Coronary artery (tissue), 2 donors: ENCODE measurements at regions not wholly inside any gene's neighbourhood (a gene's known extent, or its start where the extent isn't known, plus 50 kb on each side); places are given as distances from the start of the nearest gene placed in this dataset.
"Not testable (repeated sequence)": the region's sequence is repeated elsewhere in the genome, so short reads cannot be mapped to it uniquely, and the experiment has no call there.

ENCODE experiments used
- DNase-seq: peaks from one replicate; pipeline ENCODE4 v3.0.0-alpha.2; 2017; ENCODE audit warnings: low spot score
- H3K27ac ChIP-seq, 2 donors: fragments of 200-600 bp; sonication (generic); one replicate each; pipeline ENCODE4 v1.5.1; 2016 to 2019
- H3K4me3 ChIP-seq: fragments of 200-600 bp; sonication (generic); 2 replicates; pipeline ENCODE4 v1.5.1; 2016; ENCODE audit warnings: mild to moderate bottlenecking, moderate library complexity
- TF ChIP-seq, protein P1 (sequence below): fragments of 200-600 bp; sonication (generic); IDR thresholded peaks from one replicate; pipeline ENCODE4 v1.5.1; 2019; ENCODE audit warnings: antibody characterized with exemption

DNA sequence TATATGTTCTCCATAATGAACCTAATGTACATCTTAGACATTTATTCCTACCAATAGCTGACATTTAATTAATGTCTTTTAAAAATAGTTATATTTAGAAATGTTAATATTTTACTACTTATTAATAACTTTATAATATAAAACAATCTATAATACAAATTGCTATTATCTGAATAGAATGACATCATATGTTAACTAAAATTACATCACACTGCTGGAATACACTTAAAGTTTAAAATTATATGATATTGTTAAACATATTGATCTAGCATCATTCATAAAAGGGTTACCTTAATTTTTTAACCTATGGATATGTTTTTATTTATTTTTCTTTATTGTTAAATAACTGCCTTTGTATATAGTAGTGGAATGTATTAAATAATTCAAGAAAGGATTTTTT lies 660.2 kb upstream of the ADGRB3 start:
- no peak overlapping the region for H3K4me3 ChIP-seq

DNA sequence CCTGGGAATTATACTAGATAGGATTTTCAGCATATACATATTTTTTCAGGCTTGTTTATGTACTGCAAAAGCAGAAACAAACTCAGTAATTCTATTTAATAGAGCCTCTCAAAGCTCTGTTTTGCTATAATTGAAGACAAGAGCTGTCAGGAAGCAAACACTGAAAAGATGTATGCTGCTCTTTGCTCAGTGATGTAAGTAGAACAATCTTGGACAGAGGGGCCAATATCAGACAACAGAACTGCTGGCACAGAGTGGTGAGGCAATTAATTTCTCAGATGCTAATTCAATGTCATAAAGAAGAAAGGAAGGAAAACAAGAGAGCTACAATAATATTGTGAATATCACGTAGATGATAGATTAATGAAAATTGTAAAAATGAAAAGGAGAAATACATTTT lies 663.3 kb upstream of the ADGRB3 start:
- TF ChIP-seq, protein P1, sequence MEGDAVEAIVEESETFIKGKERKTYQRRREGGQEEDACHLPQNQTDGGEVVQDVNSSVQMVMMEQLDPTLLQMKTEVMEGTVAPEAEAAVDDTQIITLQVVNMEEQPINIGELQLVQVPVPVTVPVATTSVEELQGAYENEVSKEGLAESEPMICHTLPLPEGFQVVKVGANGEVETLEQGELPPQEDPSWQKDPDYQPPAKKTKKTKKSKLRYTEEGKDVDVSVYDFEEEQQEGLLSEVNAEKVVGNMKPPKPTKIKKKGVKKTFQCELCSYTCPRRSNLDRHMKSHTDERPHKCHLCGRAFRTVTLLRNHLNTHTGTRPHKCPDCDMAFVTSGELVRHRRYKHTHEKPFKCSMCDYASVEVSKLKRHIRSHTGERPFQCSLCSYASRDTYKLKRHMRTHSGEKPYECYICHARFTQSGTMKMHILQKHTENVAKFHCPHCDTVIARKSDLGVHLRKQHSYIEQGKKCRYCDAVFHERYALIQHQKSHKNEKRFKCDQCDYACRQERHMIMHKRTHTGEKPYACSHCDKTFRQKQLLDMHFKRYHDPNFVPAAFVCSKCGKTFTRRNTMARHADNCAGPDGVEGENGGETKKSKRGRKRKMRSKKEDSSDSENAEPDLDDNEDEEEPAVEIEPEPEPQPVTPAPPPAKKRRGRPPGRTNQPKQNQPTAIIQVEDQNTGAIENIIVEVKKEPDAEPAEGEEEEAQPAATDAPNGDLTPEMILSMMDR = no peak
- Histone ChIP-seq H3K4me3 (no peak overlapping the region), H3K27ac (no peak overlapping the region)
- DNase-seq = no peak

More for the DNA sequence above, 660.2 kb upstream of the ADGRB3 start:
- DNase-seq = no peak
- H3K27ac ChIP-seq = no peak overlapping the region
- TF ChIP-seq, protein P1 = no peak

- no peak overlapping the region for H3K27ac ChIP-seq
- H3K4me3 ChIP-seq = no peak overlapping the region
- no peak for DNase-seq
- TF ChIP-seq, protein P1 = no peak
Measured at GRCh38 chr6:67966830-67967229, 668.3 kb upstream of the ADGRB3 start.

- DNase-seq = no peak
- H3K4me3 ChIP-seq = no peak overlapping the region
- H3K27ac ChIP-seq = no peak overlapping the region
- TF ChIP-seq, protein P1 = no peak
Measured at GRCh38 chr6:67956352-67956751, 678.7 kb upstream of the ADGRB3 start.

GRCh38 chr6:67952948-67953347 lies 682.1 kb upstream of the ADGRB3 start:
- TF ChIP-seq, protein P1 = no peak
- DNase-seq = no peak
- H3K4me3 ChIP-seq = no peak overlapping the region
- no peak overlapping the region for H3K27ac ChIP-seq

GRCh38 chr6:67952121-67952520 lies 683.0 kb upstream of the ADGRB3 start:
- Histone ChIP-seq H3K27ac (no peak overlapping the region), H3K4me3 (no peak overlapping the region)
- TF ChIP-seq, protein P1 = no peak
- no peak for DNase-seq

DNA sequence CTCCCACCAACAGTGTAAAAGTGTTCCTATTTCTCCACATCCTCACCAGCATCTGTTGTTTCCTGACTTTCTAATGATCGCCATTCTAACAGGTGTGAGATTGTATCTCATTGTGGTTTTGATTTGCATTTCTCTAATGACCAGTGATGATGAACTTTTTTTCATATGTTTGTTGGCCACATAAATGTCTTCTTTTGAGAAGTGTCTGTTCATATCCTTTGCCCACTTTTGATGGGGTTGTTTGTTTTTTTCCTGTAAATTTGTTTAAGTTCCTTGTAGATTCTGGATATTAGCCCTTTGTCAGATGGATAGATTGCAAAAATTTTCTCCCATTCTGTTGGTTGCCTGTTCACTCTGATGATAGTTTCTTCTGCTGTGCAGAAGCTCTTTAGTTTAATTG lies 687.3 kb upstream of the ADGRB3 start:
- not testable (repeated sequence) for H3K27ac ChIP-seq, H3K4me3 ChIP-seq, DNase-seq

DNA sequence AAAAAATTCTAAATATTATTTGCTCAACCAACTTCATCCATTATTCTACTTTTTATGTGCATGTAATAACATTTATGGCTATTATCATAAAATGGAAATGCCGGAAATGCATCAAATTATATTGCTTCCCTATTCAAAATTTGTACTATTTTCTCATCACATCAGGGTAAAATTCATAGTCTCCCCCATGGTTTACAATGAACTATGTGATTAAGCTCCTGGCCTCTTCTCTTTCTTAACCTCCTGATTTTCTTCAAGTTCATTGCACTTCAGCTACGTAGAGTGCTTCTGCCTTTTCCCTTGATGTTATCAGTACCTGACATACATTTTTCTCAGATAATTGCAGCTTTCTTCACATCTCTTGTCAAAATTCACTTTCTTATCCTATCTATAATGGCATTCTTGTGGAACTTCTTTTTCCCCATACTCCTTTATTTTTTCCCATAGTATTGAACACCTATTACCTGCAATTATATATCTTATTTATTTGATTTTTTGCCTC lies 699.1 kb upstream of the ADGRB3 start:
- no peak overlapping the region for H3K27ac ChIP-seq

More for the DNA sequence above, 699.1 kb upstream of the ADGRB3 start:
- TF ChIP-seq, protein P1 = no peak
- no peak for DNase-seq
- H3K4me3 ChIP-seq = no peak overlapping the region
